DND-41 (cell line): ENCODE measurements at regions not wholly inside any gene's neighbourhood (a gene's known extent, or its start where the extent isn't known, plus 50 kb on each side); places are given as distances from the start of the nearest gene placed in this dataset.

ENCODE experiments used
- ATAC-seq: fragments of 200-7000 bp; cut with Tn5 transposase; 3 replicates; pipeline ENCODE4 v1.9.1; 2021; ENCODE audit warnings: low read depth; ENCODE audit not compliant: insufficient read depth
- DNase-seq: peaks from one replicate; pipeline ENCODE4 v3.0.0-alpha.2; 2020
- H2AFZ ChIP-seq: 2 replicates; pipeline ENCODE4 v1.6.0; 2012; ENCODE audit warnings: low read depth, low read length
- H3K27ac ChIP-seq: 2 replicates; pipeline ENCODE4 v1.5.1; 2012; ENCODE audit warnings: low read length, inconsistent platforms
- H3K27me3 ChIP-seq: fragments of 200-600 bp; sonication (generic); 2 replicates; pipeline ENCODE4 v1.6.0; 2012; ENCODE audit warnings: low read length, mild to moderate bottlenecking, inconsistent platforms; ENCODE audit not compliant: insufficient read depth, poor library complexity
- H3K36me3 ChIP-seq: 2 replicates; pipeline ENCODE4 v1.5.1; 2012; ENCODE audit warnings: low read length, inconsistent platforms; ENCODE audit not compliant: insufficient read depth
- H3K4me1 ChIP-seq: 2 replicates; pipeline ENCODE4 v1.5.1; 2012; ENCODE audit warnings: mild to moderate bottlenecking, low read length; ENCODE audit not compliant: insufficient read depth
- H3K4me2 ChIP-seq: 2 replicates; pipeline ENCODE4 v1.6.0; 2012; ENCODE audit warnings: mild to moderate bottlenecking, moderate library complexity, low read length, inconsistent platforms; ENCODE audit not compliant: insufficient read depth
- H3K4me3 ChIP-seq, 2 experiments: fragments of 200-600 bp in 1 of 2; shearing (Covaris generic) in 1 of 2; 2 replicates each; pipeline ENCODE4 v1.5.1; 2012 to 2016; ENCODE audit warnings: inconsistent platforms in 2 of 2, low read length in 2 of 2, mild to moderate bottlenecking in 2 of 2, low read depth in 1 of 2, moderate library complexity in 1 of 2
- H3K79me2 ChIP-seq: 2 replicates; pipeline ENCODE4 v1.6.0; 2012; ENCODE audit warnings: low read length, inconsistent platforms; ENCODE audit not compliant: insufficient read depth
- H3K9ac ChIP-seq: 2 replicates; pipeline ENCODE4 v1.6.0; 2012; ENCODE audit warnings: low read depth, mild to moderate bottlenecking, inconsistent platforms, low read length, moderate library complexity
- H3K9me3 ChIP-seq: 2 replicates; pipeline ENCODE4 v1.5.1; 2012; ENCODE audit warnings: low read length, moderate library complexity, mild to moderate bottlenecking, inconsistent platforms; ENCODE audit not compliant: insufficient read depth, severe bottlenecking
- H4K20me1 ChIP-seq: 2 replicates; pipeline ENCODE4 v1.6.0; 2012; ENCODE audit warnings: low read length; ENCODE audit not compliant: insufficient read depth
- CTCF ChIP-seq: IDR thresholded peaks from 2 replicates; pipeline ENCODE4 v1.5.1; 2012; ENCODE audit warnings: borderline replicate concordance, low read length, moderate library complexity, mild to moderate bottlenecking; ENCODE audit not compliant: poor library complexity, severe bottlenecking; ENCODE audit errors: extremely low read depth
- EZH2 ChIP-seq: IDR thresholded peaks from 3 replicates; pipeline ENCODE4 v1.6.1; 2012; ENCODE audit warnings: borderline replicate concordance, low read depth, mild to moderate bottlenecking, moderate library complexity, low read length, inconsistent platforms; ENCODE audit not compliant: severe bottlenecking

- Histone ChIP-seq H3K9ac (no peak overlapping the region), H3K9me3 (no peaks in the 10 kb centered on the region), H3K27me3 (no peaks in the 10 kb centered on the region), H3K4me3 (no peak overlapping the region), H3K36me3 (no peaks in the 10 kb centered on the region), H3K4me2 (no peak overlapping the region), H3K4me1 (no peaks in the 10 kb centered on the region), H4K20me1 (no peaks in the 10 kb centered on the region), H3K79me2 (no peaks in the 10 kb centered on the region), H3K27ac (no peak overlapping the region), H2AFZ (no peak overlapping the region)
- TF ChIP-seq CTCF (no peak), EZH2 (no peak)
- DNase-seq (no peak), ATAC-seq (no peak)
Observed at GRCh38 chr10:109071539-109071938, 851.8 kb downstream of the XPNPEP1 start.

- no peaks in the 10 kb centered on the region for H3K36me3 ChIP-seq
- ATAC-seq (no peak), DNase-seq (no peak)
- no peaks in the 10 kb centered on the region for H3K9me3 ChIP-seq
- no peak overlapping the region for H3K4me3 ChIP-seq
- H3K4me1 ChIP-seq = no peaks in the 10 kb centered on the region
- no peak overlapping the region for H3K9ac ChIP-seq
- no peaks in the 10 kb centered on the region for H3K27me3 ChIP-seq
- TF ChIP-seq CTCF = no peak
- TF ChIP-seq EZH2 = no peak
- H3K4me2 ChIP-seq = no peak overlapping the region
- H2AFZ ChIP-seq = no peak overlapping the region
- no peaks in the 10 kb centered on the region for H4K20me1 ChIP-seq
- no peaks in the 10 kb centered on the region for H3K79me2 ChIP-seq
- no peak overlapping the region for H3K27ac ChIP-seq
Observed at GRCh38 chr10:109070492-109070891, 852.8 kb downstream of the XPNPEP1 start.

GRCh38 chr10:109067031-109067430, 856.3 kb downstream of the XPNPEP1 start:
- Histone ChIP-seq H3K27ac (no peak overlapping the region), H3K9ac (no peak overlapping the region), H3K79me2 (no peaks in the 10 kb centered on the region), H3K4me3 (no peak overlapping the region), H2AFZ (no peak overlapping the region), H3K9me3 (no peaks in the 10 kb centered on the region), H3K4me2 (no peak overlapping the region), H3K36me3 (no peaks in the 10 kb centered on the region), H3K4me1 (no peaks in the 10 kb centered on the region), H3K27me3 (no peaks in the 10 kb centered on the region), H4K20me1 (no peaks in the 10 kb centered on the region)
- DNase-seq (no peak), ATAC-seq (no peak)
- TF ChIP-seq CTCF (no peak), EZH2 (no peak)

- Histone ChIP-seq H3K79me2 (no peaks in the 10 kb centered on the region), H3K4me2 (no peak overlapping the region), H3K27me3 (no peaks in the 10 kb centered on the region), H4K20me1 (no peaks in the 10 kb centered on the region), H3K9ac (no peak overlapping the region), H3K4me1 (no peaks in the 10 kb centered on the region), H3K36me3 (no peaks in the 10 kb centered on the region), H2AFZ (no peak overlapping the region), H3K27ac (no peak overlapping the region), H3K9me3 (no peaks in the 10 kb centered on the region), H3K4me3 (no peak overlapping the region)
- TF ChIP-seq CTCF (no peak), EZH2 (no peak)
- ATAC-seq (no peak), DNase-seq (no peak)
Observed at GRCh38 chr10:109065821-109066220, 857.5 kb downstream of the XPNPEP1 start.
